Karpas-422 (cell line): ENCODE measurements at regions not wholly inside any gene's neighbourhood (a gene's known extent, or its start where the extent isn't known, plus 50 kb on each side); places are given as distances from the start of the nearest gene placed in this dataset.

ENCODE experiments used
- DNase-seq: peaks from one replicate; pipeline ENCODE4 v3.0.0-alpha.2; 2015
- H2AFZ ChIP-seq: fragments of 200-600 bp; sonication (generic); 2 replicates; pipeline ENCODE4 v1.6.1; 2014; ENCODE audit warnings: antibody characterized with exemption, low read length, mixed read lengths
- H3K27ac ChIP-seq: fragments of 200-600 bp; sonication (generic); 2 replicates; pipeline ENCODE4 v1.5.1; 2014; ENCODE audit warnings: mild to moderate bottlenecking, low read length, moderate library complexity
- H3K27me3 ChIP-seq: fragments of 200-600 bp; sonication (generic); 2 replicates; pipeline ENCODE4 v1.6.1; 2014; ENCODE audit warnings: low read length, mixed read lengths
- H3K36me3 ChIP-seq: fragments of 200-600 bp; sonication (generic); 2 replicates; pipeline ENCODE4 v1.6.1; 2014; ENCODE audit warnings: low read length, mixed read lengths; ENCODE audit not compliant: insufficient read depth
- H3K4me1 ChIP-seq: fragments of 200-600 bp; sonication (generic); 2 replicates; pipeline ENCODE4 v1.6.1; 2014; ENCODE audit warnings: mild to moderate bottlenecking, low read length, mixed read lengths
- H3K4me2 ChIP-seq: fragments of 200-600 bp; sonication (generic); 2 replicates; pipeline ENCODE4 v1.6.1; 2014; ENCODE audit warnings: low read length, low read depth, mild to moderate bottlenecking; ENCODE audit not compliant: poor library complexity, severe bottlenecking
- H3K4me3 ChIP-seq: fragments of 200-600 bp; sonication (generic); 2 replicates; pipeline ENCODE4 v1.5.1; 2014; ENCODE audit warnings: mild to moderate bottlenecking, antibody characterized with exemption, low read length, mixed read lengths
- H3K79me2 ChIP-seq: fragments of 200-600 bp; sonication (generic); 2 replicates; pipeline ENCODE4 v1.6.1; 2014; ENCODE audit warnings: mild to moderate bottlenecking, low read length, mixed read lengths
- H3K9ac ChIP-seq: fragments of 200-600 bp; sonication (generic); 2 replicates; pipeline ENCODE4 v1.6.0; 2014; ENCODE audit warnings: low read length
- H3K9me2 ChIP-seq: fragments of 200-600 bp; sonication (generic), shearing (Covaris generic); replicated peaks from 2 replicates; pipeline ENCODE4 v1.6.0; 2014; ENCODE audit warnings: mild to moderate bottlenecking, low read length, moderate library complexity; ENCODE audit not compliant: insufficient read depth
- H3K9me3 ChIP-seq: fragments of 300-700, 200-600 bp; sonication (generic); 2 replicates; pipeline ENCODE4 v1.6.1; 2014; ENCODE audit warnings: low read length, mixed read lengths
- H4K20me1 ChIP-seq: fragments of 200-600 bp; sonication (generic); 2 replicates; pipeline ENCODE4 v1.6.1; 2014; ENCODE audit warnings: mild to moderate bottlenecking, antibody characterized with exemption, low read length, low read depth; ENCODE audit not compliant: insufficient read depth

DNA sequence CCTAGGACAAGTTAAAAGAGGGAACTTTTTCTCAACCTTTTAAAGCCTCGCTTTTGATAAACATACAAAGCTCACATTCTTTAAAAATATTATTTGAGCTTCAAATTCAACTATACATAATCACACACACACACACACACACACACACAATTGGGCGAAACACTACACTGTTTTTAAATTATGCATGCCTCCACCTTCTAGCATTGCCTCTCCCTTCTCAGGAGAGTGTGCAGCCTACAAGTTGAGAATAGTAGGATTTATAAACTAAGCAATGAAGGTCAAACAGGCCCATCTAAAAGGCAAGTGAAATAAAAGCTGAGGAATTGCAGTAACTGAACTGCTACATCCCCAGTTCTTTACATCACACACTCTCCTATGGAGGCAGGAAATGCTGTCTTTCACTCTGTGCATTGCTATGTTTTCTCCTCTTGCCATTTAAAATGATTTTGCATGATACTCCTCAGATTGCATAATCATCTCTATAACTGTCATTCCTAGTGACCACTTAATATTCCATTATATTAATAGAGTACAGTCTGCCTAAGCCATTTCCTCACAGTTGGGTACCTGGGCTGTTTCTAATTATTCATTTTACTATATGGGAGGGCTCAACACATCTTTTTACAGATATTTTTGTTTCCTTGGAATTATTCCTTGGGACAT is 92.5 kb upstream of the KCNE2 start:
- no peaks in the 10 kb centered on the region for H3K79me2 ChIP-seq
- H2AFZ ChIP-seq = no peak overlapping the region
- no peak overlapping the region for H3K4me3 ChIP-seq
- H3K9me3 ChIP-seq = no peaks in the 10 kb centered on the region
- H3K36me3 ChIP-seq = no peaks in the 10 kb centered on the region
- DNase-seq = no peak
- no peaks in the 10 kb centered on the region for H3K4me1 ChIP-seq
- H3K9me2 ChIP-seq = no peaks in the 10 kb centered on the region
- no peaks in the 10 kb centered on the region for H3K27me3 ChIP-seq
- H3K4me2 ChIP-seq = no peak overlapping the region
- H4K20me1 ChIP-seq = no peaks in the 10 kb centered on the region
- H3K9ac ChIP-seq = no peak overlapping the region
- no peak overlapping the region for H3K27ac ChIP-seq

GRCh38 chr21:34272321-34272720 is 91.5 kb upstream of the KCNE2 start:
- no peak overlapping the region for H3K27ac ChIP-seq
- no peaks in the 10 kb centered on the region for H4K20me1 ChIP-seq
- no peaks in the 10 kb centered on the region for H3K79me2 ChIP-seq
- H3K9me3 ChIP-seq = no peaks in the 10 kb centered on the region
- H3K4me2 ChIP-seq = no peak overlapping the region
- H3K9me2 ChIP-seq = no peaks in the 10 kb centered on the region
- no peak overlapping the region for H3K9ac ChIP-seq
- H3K36me3 ChIP-seq = no peaks in the 10 kb centered on the region
- no peaks in the 10 kb centered on the region for H3K4me1 ChIP-seq
- H3K27me3 ChIP-seq = no peaks in the 10 kb centered on the region
- H3K4me3 ChIP-seq = no peak overlapping the region
- H2AFZ ChIP-seq = no peak overlapping the region
- no peak for DNase-seq

DNA sequence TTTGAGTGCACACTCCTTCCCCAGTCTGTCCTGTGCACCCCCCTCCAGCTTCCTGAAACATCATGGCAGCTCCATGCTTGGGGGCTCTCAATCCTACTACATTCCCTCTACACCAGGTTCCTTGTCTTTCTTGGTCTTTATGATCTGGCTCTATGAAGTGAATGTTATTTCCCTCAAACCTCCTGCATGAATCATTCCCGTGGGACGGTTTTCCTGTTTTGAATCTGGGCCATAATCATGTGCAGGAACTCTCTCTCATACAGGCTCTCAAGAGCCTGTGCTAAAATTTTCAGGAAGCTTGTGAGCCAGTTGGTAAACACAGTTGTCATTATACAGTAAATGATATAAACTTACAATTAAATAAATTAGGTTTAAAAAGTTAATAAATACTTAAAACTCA is 89.8 kb upstream of the KCNE2 start:
- Histone ChIP-seq H3K27me3 (no peaks in the 10 kb centered on the region), H2AFZ (no peak overlapping the region), H4K20me1 (no peaks in the 10 kb centered on the region), H3K9ac (no peak overlapping the region), H3K9me2 (no peaks in the 10 kb centered on the region), H3K4me1 (no peaks in the 10 kb centered on the region), H3K27ac (no peak overlapping the region), H3K36me3 (no peaks in the 10 kb centered on the region), H3K9me3 (no peaks in the 10 kb centered on the region), H3K4me2 (no peak overlapping the region), H3K4me3 (no peak overlapping the region), H3K79me2 (no peaks in the 10 kb centered on the region)
- no peak for DNase-seq

- H4K20me1 ChIP-seq = no peaks in the 10 kb centered on the region
- no peak overlapping the region for H3K27ac ChIP-seq
- H3K9me3 ChIP-seq = no peaks in the 10 kb centered on the region
- H3K9ac ChIP-seq = no peak overlapping the region
- H3K4me2 ChIP-seq = no peak overlapping the region
- no peaks in the 10 kb centered on the region for H3K79me2 ChIP-seq
- DNase-seq = no peak
- H3K9me2 ChIP-seq = no peaks in the 10 kb centered on the region
- H3K4me3 ChIP-seq = no peak overlapping the region
- no peaks in the 10 kb centered on the region for H3K4me1 ChIP-seq
- no peaks in the 10 kb centered on the region for H3K27me3 ChIP-seq
- H2AFZ ChIP-seq = no peak overlapping the region
- H3K36me3 ChIP-seq = no peaks in the 10 kb centered on the region
Measured at GRCh38 chr21:34276711-34277425, 86.9 kb upstream of the KCNE2 start.

DNA sequence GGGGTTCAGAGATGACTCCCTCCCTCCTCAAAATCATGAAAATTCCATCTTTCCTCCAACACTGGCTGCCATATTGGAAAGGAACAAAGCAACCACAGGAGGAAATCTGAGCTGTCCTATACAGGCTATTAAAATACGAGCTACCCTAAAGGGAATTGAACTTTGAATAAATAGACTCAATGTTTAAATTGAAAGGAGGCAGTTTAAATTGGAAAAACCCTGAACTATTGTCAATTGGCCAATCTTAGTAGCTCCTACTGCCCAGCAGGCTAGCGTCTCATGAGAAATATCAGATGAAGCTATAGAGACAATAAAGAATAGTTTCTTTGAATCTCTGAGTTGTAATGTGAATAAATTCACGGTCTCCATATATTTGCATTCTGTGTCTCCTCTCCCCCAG is 85.4 kb upstream of the KCNE2 start:
- no peak for DNase-seq
- Histone ChIP-seq H4K20me1 (no peaks in the 10 kb centered on the region), H3K79me2 (no peaks in the 10 kb centered on the region)

GRCh38 chr21:34279285-34279684 is 84.5 kb upstream of the KCNE2 start:
- Histone ChIP-seq H3K4me1 (no peaks in the 10 kb centered on the region), H3K9me2 (no peaks in the 10 kb centered on the region), H3K27ac (no peak overlapping the region), H3K27me3 (no peaks in the 10 kb centered on the region), H4K20me1 (no peaks in the 10 kb centered on the region), H3K79me2 (no peaks in the 10 kb centered on the region), H3K4me3 (no peak overlapping the region), H2AFZ (no peak overlapping the region), H3K9me3 (no peaks in the 10 kb centered on the region), H3K36me3 (no peaks in the 10 kb centered on the region), H3K9ac (no peak overlapping the region), H3K4me2 (no peak overlapping the region)
- DNase-seq = no peak

More for the DNA sequence above, 85.4 kb upstream of the KCNE2 start:
- H3K27me3 ChIP-seq = no peaks in the 10 kb centered on the region
- no peaks in the 10 kb centered on the region for H3K9me2 ChIP-seq
- no peak overlapping the region for H3K9ac ChIP-seq
- no peak overlapping the region for H2AFZ ChIP-seq
- no peak overlapping the region for H3K4me2 ChIP-seq
- H3K9me3 ChIP-seq = no peaks in the 10 kb centered on the region
- no peak overlapping the region for H3K4me3 ChIP-seq
- no peak overlapping the region for H3K27ac ChIP-seq
- H3K36me3 ChIP-seq = no peaks in the 10 kb centered on the region
- no peaks in the 10 kb centered on the region for H3K4me1 ChIP-seq

DNA sequence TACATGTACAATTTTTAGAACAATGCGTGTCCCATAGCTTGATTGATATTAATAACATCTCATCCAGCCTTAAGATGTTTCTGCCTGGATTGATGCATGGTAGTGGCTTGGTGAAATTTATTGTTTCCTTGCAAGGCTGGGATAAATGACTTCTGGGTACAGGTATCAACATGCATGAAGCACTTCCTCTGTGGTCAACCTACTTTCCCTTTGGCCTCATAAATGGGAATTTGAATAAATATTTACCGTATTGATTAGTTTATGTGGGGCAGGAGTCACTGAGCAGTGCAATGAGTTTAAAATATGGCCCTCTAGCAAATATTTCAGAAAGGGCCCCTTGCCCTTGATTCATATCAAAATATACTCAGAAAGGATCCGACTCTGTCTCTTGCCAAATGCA is 83.9 kb upstream of the KCNE2 start:
- DNase-seq = no peak
- Histone ChIP-seq H2AFZ (no peak overlapping the region), H4K20me1 (no peaks in the 10 kb centered on the region), H3K9me2 (no peaks in the 10 kb centered on the region), H3K4me2 (no peak overlapping the region), H3K27me3 (no peaks in the 10 kb centered on the region), H3K27ac (no peak overlapping the region), H3K4me3 (no peak overlapping the region), H3K9me3 (no peaks in the 10 kb centered on the region), H3K9ac (no peak overlapping the region), H3K36me3 (no peaks in the 10 kb centered on the region), H3K4me1 (no peaks in the 10 kb centered on the region), H3K79me2 (no peaks in the 10 kb centered on the region)

DNA sequence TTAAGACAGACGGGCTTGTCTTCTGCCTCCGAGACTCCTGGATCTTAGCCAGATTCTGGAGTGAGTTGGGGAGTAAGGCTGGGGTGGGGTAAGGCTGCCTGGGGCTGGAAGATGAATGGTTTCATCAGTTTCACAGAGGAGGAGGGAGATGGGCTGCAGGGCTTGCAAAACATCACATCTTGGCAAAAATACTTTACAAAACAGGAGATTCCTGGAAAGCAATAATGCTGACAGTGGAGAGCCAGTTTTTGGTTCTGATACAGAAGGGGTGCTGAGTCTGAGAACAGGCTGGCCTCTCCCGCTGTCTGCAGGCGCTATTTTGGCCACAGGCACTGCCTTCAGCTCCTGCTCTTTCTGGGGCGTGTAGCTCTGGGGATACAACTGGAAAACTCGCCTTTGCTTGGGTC is 83.4 kb upstream of the KCNE2 start:
- Histone ChIP-seq H3K4me1 (no peaks in the 10 kb centered on the region), H3K9ac (no peak overlapping the region), H2AFZ (no peak overlapping the region), H3K36me3 (no peaks in the 10 kb centered on the region), H3K79me2 (no peaks in the 10 kb centered on the region), H3K27ac (no peak overlapping the region), H3K9me2 (no peaks in the 10 kb centered on the region), H3K9me3 (no peaks in the 10 kb centered on the region), H4K20me1 (no peaks in the 10 kb centered on the region), H3K4me3 (no peak overlapping the region), H3K4me2 (no peak overlapping the region), H3K27me3 (no peaks in the 10 kb centered on the region)
- no peak for DNase-seq
